Neural cell (in vitro differentiated cells): ENCODE measurements at regions not wholly inside any gene's neighbourhood (a gene's known extent, or its start where the extent isn't known, plus 50 kb on each side); places are given as distances from the start of the nearest gene placed in this dataset.
"Not testable (repeated sequence)": the region's sequence is repeated elsewhere in the genome, so short reads cannot be mapped to it uniquely, and the experiment has no call there.

Experiments
- H2AFZ ChIP-seq: fragments of 200-600, 300-800 bp; sonication (generic), shearing (Covaris generic); 2 replicates; pipeline ENCODE4 v1.6.0; 2014; ENCODE audit warnings: low read depth, mild to moderate bottlenecking, antibody characterized with exemption, low read length, moderate library complexity
- H3F3A ChIP-seq: fragments of 200-600 bp; shearing (Covaris generic); 2 replicates; pipeline ENCODE4 v1.6.1; 2016; ENCODE audit warnings: mild to moderate bottlenecking, moderate library complexity, mixed read lengths, antibody characterized with exemption, low read length; ENCODE audit not compliant: insufficient read depth, poor library complexity, severe bottlenecking
- H3K27ac ChIP-seq: fragments of 200-600, 300-800 bp; sonication (generic), shearing (Covaris generic); 2 replicates; pipeline ENCODE4 v1.5.1; 2014; ENCODE audit warnings: mild to moderate bottlenecking, low read length, moderate library complexity
- H3K27me3 ChIP-seq: fragments of 300-800, 200-600 bp; sonication (generic), shearing (Covaris generic); 2 replicates; pipeline ENCODE4 v1.6.0; 2014; ENCODE audit warnings: mild to moderate bottlenecking, low read depth, low read length, moderate library complexity; ENCODE audit not compliant: insufficient read depth
- H3K36me3 ChIP-seq: fragments of 300-800, 200-600 bp; sonication (generic), shearing (Covaris generic); 2 replicates; pipeline ENCODE4 v1.5.1; 2014; ENCODE audit warnings: mild to moderate bottlenecking, antibody characterized with exemption, low read length, moderate library complexity; ENCODE audit not compliant: insufficient read depth
- H3K4me2 ChIP-seq: fragments of 300-800, 200-600 bp; sonication (generic), shearing (Covaris generic); 2 replicates; pipeline ENCODE4 v1.6.0; 2014; ENCODE audit warnings: mild to moderate bottlenecking, low read length
- H3K4me3 ChIP-seq: fragments of 300-800, 200-600 bp; sonication (generic), shearing (Covaris generic); 2 replicates; pipeline ENCODE4 v1.5.1; 2014; ENCODE audit warnings: mild to moderate bottlenecking, low read length, moderate library complexity
- H3K79me2 ChIP-seq: fragments of 200-600 bp; shearing (Covaris generic); replicated peaks from 2 replicates; pipeline ENCODE4 v1.6.0; 2014; ENCODE audit warnings: mild to moderate bottlenecking, low read length, moderate library complexity; ENCODE audit not compliant: insufficient read depth
- H3K9ac ChIP-seq: fragments of 300-800, 200-600 bp; sonication (generic), shearing (Covaris generic); 2 replicates; pipeline ENCODE4 v1.6.1; 2016; ENCODE audit warnings: mild to moderate bottlenecking, low read length, mixed read lengths
- H3K9me2 ChIP-seq: fragments of 200-600 bp; shearing (Covaris generic); 2 replicates; pipeline ENCODE4 v1.6.1; 2016; ENCODE audit warnings: mild to moderate bottlenecking, low read length, mixed read lengths; ENCODE audit not compliant: insufficient read depth
- H3K9me3 ChIP-seq: fragments of 200-600, 300-800 bp; sonication (generic), shearing (Covaris generic); 2 replicates; pipeline ENCODE4 v1.6.1; 2016; ENCODE audit warnings: mild to moderate bottlenecking, mixed run types, low read length, moderate library complexity, mixed read lengths
- H4K20me1 ChIP-seq: fragments of 200-600 bp; shearing (Covaris generic); 2 replicates; pipeline ENCODE4 v1.6.1; 2016; ENCODE audit warnings: mild to moderate bottlenecking, mixed run types; ENCODE audit not compliant: insufficient read depth
- CTCF ChIP-seq: fragments of 450-650 bp; IDR thresholded peaks from 2 replicates; pipeline ENCODE4 v1.5.1; 2014; ENCODE audit warnings: antibody characterized with exemption, mild to moderate bottlenecking, moderate library complexity; ENCODE audit not compliant: poor library complexity, severe bottlenecking
- EP300 ChIP-seq: fragments of 450-650 bp; conservative IDR thresholded peaks from 2 replicates; pipeline ENCODE4 v1.6.1; 2014; ENCODE audit warnings: antibody characterized with exemption, mild to moderate bottlenecking, moderate library complexity; ENCODE audit not compliant: poor library complexity, severe bottlenecking
- EZH2 ChIP-seq: fragments of 200-600, 300-800 bp; shearing (Covaris generic), sonication (generic); IDR thresholded peaks from 2 replicates; pipeline ENCODE4 v1.6.1; 2014; ENCODE audit warnings: antibody characterized with exemption, low read length, borderline replicate concordance, mild to moderate bottlenecking; ENCODE audit not compliant: insufficient read depth, poor library complexity, severe bottlenecking
- MXI1 ChIP-seq: fragments of 450-650 bp; conservative IDR thresholded peaks from 2 replicates; pipeline ENCODE4 v1.6.1; 2014; ENCODE audit warnings: antibody characterized with exemption, mild to moderate bottlenecking; ENCODE audit not compliant: poor library complexity, severe bottlenecking
- POLR2AphosphoS5 ChIP-seq: IDR thresholded peaks from 2 replicates; pipeline ENCODE4 v1.6.1; 2012
- RAD21 ChIP-seq: fragments of 450-650 bp; conservative IDR thresholded peaks from 2 replicates; pipeline ENCODE4 v1.6.1; 2014; ENCODE audit warnings: antibody characterized with exemption, mild to moderate bottlenecking, moderate library complexity
- REST ChIP-seq: IDR thresholded peaks from 2 replicates; pipeline ENCODE4 v1.6.1; 2012; ENCODE audit warnings: borderline replicate concordance
- SMC3 ChIP-seq: fragments of 450-650 bp; conservative IDR thresholded peaks from 2 replicates; pipeline ENCODE4 v1.6.1; 2014; ENCODE audit warnings: antibody characterized with exemption, mild to moderate bottlenecking, moderate library complexity; ENCODE audit not compliant: poor library complexity
- TAF1 ChIP-seq: IDR thresholded peaks from 2 replicates; pipeline ENCODE4 v1.6.1; 2012; ENCODE audit warnings: low read depth

- no peak overlapping the region for H3K4me3 ChIP-seq
- no peaks in the 10 kb centered on the region for H3K9me2 ChIP-seq
- H3K9me3 ChIP-seq: no peaks in the 10 kb centered on the region
- no peaks in the 10 kb centered on the region for H3K36me3 ChIP-seq
- no peaks in the 10 kb centered on the region for H3K79me2 ChIP-seq
- no peaks in the 10 kb centered on the region for H3K27me3 ChIP-seq
- TF ChIP-seq TAF1 (no peak), RAD21 (no peak), SMC3 (no peak), EP300 (no peak), REST (no peak), MXI1 (no peak), CTCF (no peak), POLR2AphosphoS5 (no peak), EZH2 (no peak)
- H2AFZ ChIP-seq: no peak overlapping the region
- H3K9ac ChIP-seq: no peak overlapping the region
- no peaks in the 10 kb centered on the region for H4K20me1 ChIP-seq
- H3K27ac ChIP-seq: no peak overlapping the region
- H3F3A ChIP-seq: no peaks in the 10 kb centered on the region
- H3K4me2 ChIP-seq: no peak overlapping the region
Measured at GRCh38 chr16:27628241-27628942, 78.4 kb downstream of the KATNIP start.

GRCh38 chr16:27628943-27629462 is 79.1 kb downstream of the KATNIP start:
- H3K27me3 ChIP-seq, H3K4me2 ChIP-seq, H3K9me3 ChIP-seq, H3K79me2 ChIP-seq, H3K9ac ChIP-seq, H3K9me2 ChIP-seq, H3K4me3 ChIP-seq, H3F3A ChIP-seq, H4K20me1 ChIP-seq, H3K27ac ChIP-seq, H3K36me3 ChIP-seq, H2AFZ ChIP-seq: not testable (repeated sequence)
